SU-DHL-6 (cell line): ENCODE measurements at regions not wholly inside any gene's neighbourhood (a gene's known extent, or its start where the extent isn't known, plus 50 kb on each side); places are given as distances from the start of the nearest gene placed in this dataset.

Experiments
- H2AFZ ChIP-seq: fragments of 200-600 bp; sonication (generic); 2 replicates; pipeline ENCODE4 v1.6.1; 2014; ENCODE audit warnings: low read depth, mild to moderate bottlenecking, moderate library complexity, mixed read lengths, antibody characterized with exemption, low read length; ENCODE audit not compliant: severe bottlenecking
- H3F3A ChIP-seq: fragments of 200-600 bp; shearing (Covaris generic); 2 replicates; pipeline ENCODE4 v1.6.0; 2016; ENCODE audit warnings: antibody characterized with exemption, mild to moderate bottlenecking; ENCODE audit not compliant: insufficient read depth
- H3K27ac ChIP-seq: fragments of 200-600 bp; sonication (generic); 2 replicates; pipeline ENCODE4 v1.5.1; 2016; ENCODE audit warnings: low read depth, mild to moderate bottlenecking, low read length, moderate library complexity, mixed read lengths
- H3K27me3 ChIP-seq: fragments of 200-600 bp; sonication (generic), shearing (Covaris generic); 2 replicates; pipeline ENCODE4 v1.6.0; 2014; ENCODE audit warnings: mild to moderate bottlenecking, low read length
- H3K36me3 ChIP-seq: fragments of 200-600 bp; sonication (generic); 2 replicates; pipeline ENCODE4 v1.6.1; 2014; ENCODE audit warnings: mild to moderate bottlenecking, low read length, mixed read lengths
- H3K4me2 ChIP-seq: fragments of 300-600, 200-600 bp; shearing (Covaris generic), sonication (generic); 2 replicates; pipeline ENCODE4 v1.6.0; 2014; ENCODE audit warnings: low read length, low read depth, mild to moderate bottlenecking; ENCODE audit not compliant: poor library complexity, severe bottlenecking
- H3K4me3 ChIP-seq: fragments of 200-600 bp; sonication (generic); 2 replicates; pipeline ENCODE4 v1.5.1; 2014; ENCODE audit warnings: antibody characterized with exemption, low read length, mild to moderate bottlenecking, mixed read lengths; ENCODE audit not compliant: insufficient read depth, poor library complexity, severe bottlenecking
- H3K79me2 ChIP-seq: fragments of 200-600 bp; sonication (generic); 2 replicates; pipeline ENCODE4 v1.6.1; 2014; ENCODE audit warnings: mild to moderate bottlenecking, low read length, moderate library complexity; ENCODE audit not compliant: insufficient read depth
- H3K9ac ChIP-seq: fragments of 200-600 bp; sonication (generic); 2 replicates; pipeline ENCODE4 v1.7.0; 2014; ENCODE audit warnings: mild to moderate bottlenecking, low read length
- H3K9me2 ChIP-seq: fragments of 200-600 bp; sonication (generic); replicated peaks from 2 replicates; pipeline ENCODE4 v1.6.1; 2014; ENCODE audit warnings: low read length; ENCODE audit not compliant: insufficient read depth
- H3K9me3 ChIP-seq: fragments of 200-600 bp; sonication (generic); 2 replicates; pipeline ENCODE4 v1.6.1; 2014; ENCODE audit warnings: low read length, mixed read lengths; ENCODE audit not compliant: insufficient read depth
- H4K20me1 ChIP-seq: fragments of 200-600 bp; sonication (generic); 2 replicates; pipeline ENCODE4 v1.6.1; 2014; ENCODE audit warnings: low read depth, mild to moderate bottlenecking, antibody characterized with exemption, low read length, moderate library complexity, mixed read lengths
- EZH2phosphoT487 ChIP-seq: fragments of 200-600 bp; sonication (generic), shearing (Covaris generic); conservative IDR thresholded peaks from 2 replicates; pipeline ENCODE4 v1.6.1; 2018; ENCODE audit warnings: mild to moderate bottlenecking, antibody characterized with exemption, low read length, moderate library complexity, mixed read lengths
- TF ChIP-seq, protein P1 (sequence below): fragments of 200-600 bp; sonication (generic); IDR thresholded peaks from one replicate; pipeline ENCODE4 v1.5.1; 2017; ENCODE audit warnings: antibody characterized with exemption, mild to moderate bottlenecking, low read length, moderate library complexity; ENCODE audit not compliant: insufficient read depth, poor library complexity, severe bottlenecking

DNA sequence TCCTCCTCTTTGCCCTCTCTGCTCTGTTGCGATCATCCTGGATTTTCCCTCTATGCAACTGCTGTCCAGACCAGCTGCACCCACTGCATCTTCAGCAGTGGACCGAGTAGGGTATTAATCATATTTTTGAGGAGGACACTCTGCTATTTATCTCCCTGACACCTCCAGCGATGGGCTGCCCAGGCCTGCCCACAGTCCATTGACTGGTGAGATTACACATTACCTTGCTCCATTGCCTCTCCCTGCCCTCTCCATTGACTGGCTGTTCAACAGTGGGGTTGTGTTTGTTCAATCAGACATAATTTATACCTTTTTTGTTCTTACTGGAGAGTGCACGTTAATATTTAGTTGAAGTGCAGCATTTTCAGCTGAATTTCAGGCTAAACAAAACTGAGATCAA is 559.3 kb upstream of the ARRDC4 start:
- no peaks in the 10 kb centered on the region for H3F3A ChIP-seq

DNA sequence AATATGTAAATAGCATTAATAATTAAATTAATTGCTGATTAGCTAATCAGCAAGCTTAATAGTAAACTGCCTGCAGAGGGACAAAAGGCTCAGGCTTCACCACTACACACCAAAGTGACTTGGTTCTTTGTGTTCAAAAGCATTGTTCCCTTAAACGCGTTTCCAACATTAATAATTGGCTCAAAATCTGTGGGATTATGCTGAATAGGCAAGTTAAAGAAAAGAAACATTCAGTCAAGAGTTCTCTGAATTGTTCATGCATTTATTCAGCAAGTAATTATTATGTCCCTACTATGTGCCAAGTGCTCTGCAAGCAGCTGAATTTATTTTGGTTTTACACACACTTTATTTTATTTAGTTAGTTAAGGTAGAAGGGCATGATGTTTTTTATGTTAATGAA is 558.5 kb upstream of the ARRDC4 start:
- Histone ChIP-seq H3K27ac (no peak overlapping the region), H3K9me3 (no peaks in the 10 kb centered on the region), H3K9me2 (no peaks in the 10 kb centered on the region), H3K9ac (no peak overlapping the region), H3F3A (no peaks in the 10 kb centered on the region), H2AFZ (no peak overlapping the region), H3K36me3 (no peaks in the 10 kb centered on the region), H3K79me2 (no peaks in the 10 kb centered on the region), H3K27me3 (no peaks in the 10 kb centered on the region), H4K20me1 (no peaks in the 10 kb centered on the region), H3K4me3 (no peak overlapping the region), H3K4me2 (no peak overlapping the region)
- TF ChIP-seq, protein P1, sequence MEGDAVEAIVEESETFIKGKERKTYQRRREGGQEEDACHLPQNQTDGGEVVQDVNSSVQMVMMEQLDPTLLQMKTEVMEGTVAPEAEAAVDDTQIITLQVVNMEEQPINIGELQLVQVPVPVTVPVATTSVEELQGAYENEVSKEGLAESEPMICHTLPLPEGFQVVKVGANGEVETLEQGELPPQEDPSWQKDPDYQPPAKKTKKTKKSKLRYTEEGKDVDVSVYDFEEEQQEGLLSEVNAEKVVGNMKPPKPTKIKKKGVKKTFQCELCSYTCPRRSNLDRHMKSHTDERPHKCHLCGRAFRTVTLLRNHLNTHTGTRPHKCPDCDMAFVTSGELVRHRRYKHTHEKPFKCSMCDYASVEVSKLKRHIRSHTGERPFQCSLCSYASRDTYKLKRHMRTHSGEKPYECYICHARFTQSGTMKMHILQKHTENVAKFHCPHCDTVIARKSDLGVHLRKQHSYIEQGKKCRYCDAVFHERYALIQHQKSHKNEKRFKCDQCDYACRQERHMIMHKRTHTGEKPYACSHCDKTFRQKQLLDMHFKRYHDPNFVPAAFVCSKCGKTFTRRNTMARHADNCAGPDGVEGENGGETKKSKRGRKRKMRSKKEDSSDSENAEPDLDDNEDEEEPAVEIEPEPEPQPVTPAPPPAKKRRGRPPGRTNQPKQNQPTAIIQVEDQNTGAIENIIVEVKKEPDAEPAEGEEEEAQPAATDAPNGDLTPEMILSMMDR = no peak
- no peak for TF ChIP-seq EZH2phosphoT487

More for the DNA sequence above, 559.3 kb upstream of the ARRDC4 start:
- Histone ChIP-seq H3K36me3 (no peaks in the 10 kb centered on the region), H3K4me2 (no peak overlapping the region), H4K20me1 (no peaks in the 10 kb centered on the region), H3K79me2 (no peaks in the 10 kb centered on the region), H3K4me3 (no peak overlapping the region), H3K27ac (no peak overlapping the region), H3K9me3 (no peaks in the 10 kb centered on the region), H3K27me3 (no peaks in the 10 kb centered on the region), H3K9me2 (no peaks in the 10 kb centered on the region), H3K9ac (no peak overlapping the region), H2AFZ (no peak overlapping the region)
- TF ChIP-seq, protein P1 = no peak
- TF ChIP-seq EZH2phosphoT487 = no peak

DNA sequence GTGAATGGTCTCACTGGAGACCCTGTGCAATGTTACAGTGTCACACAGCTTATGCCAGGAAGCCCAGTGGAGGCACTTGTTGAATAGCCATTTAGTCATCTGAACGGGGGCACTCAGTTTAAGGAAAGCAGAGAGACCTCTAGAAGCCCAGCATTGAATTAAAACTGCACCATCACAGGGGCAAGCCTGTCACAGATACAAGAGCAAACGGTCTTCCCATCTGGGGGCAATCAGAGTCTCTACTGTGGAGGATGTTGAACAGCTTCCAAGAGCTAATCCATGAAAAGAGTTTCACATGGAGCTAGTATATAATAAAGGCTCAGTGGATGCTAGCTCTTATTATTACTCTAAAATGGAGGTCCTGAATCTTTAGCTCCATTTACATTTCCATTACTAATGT is 553.7 kb upstream of the ARRDC4 start:
- TF ChIP-seq, protein P1 = no peak
- TF ChIP-seq EZH2phosphoT487 = no peak
- no peaks in the 10 kb centered on the region for H3K36me3 ChIP-seq
- H3K4me3 ChIP-seq = no peak overlapping the region
- H3K27me3 ChIP-seq = no peaks in the 10 kb centered on the region
- H3K79me2 ChIP-seq = no peaks in the 10 kb centered on the region
- no peaks in the 10 kb centered on the region for H3F3A ChIP-seq
- H4K20me1 ChIP-seq = no peaks in the 10 kb centered on the region
- H3K27ac ChIP-seq = no peak overlapping the region
- no peak overlapping the region for H3K9ac ChIP-seq
- H3K9me3 ChIP-seq = no peaks in the 10 kb centered on the region
- no peak overlapping the region for H3K4me2 ChIP-seq
- no peaks in the 10 kb centered on the region for H3K9me2 ChIP-seq
- no peak overlapping the region for H2AFZ ChIP-seq
